ENCODE measurements at regions not wholly inside any gene's neighbourhood (a gene's known extent, or its start where the extent isn't known, plus 50 kb on each side); places are given as distances from the start of the nearest gene placed in this dataset.
"Not testable (repeated sequence)": the region's sequence is repeated elsewhere in the genome, so short reads cannot be mapped to it uniquely, and the experiment has no call there.

- DNase-seq, result not testable (repeated sequence)
Measured at GRCh38 chr6:51159260-51159659, 340.6 kb downstream of the TFAP2B start.

- no peak for DNase-seq
Measured at GRCh38 chr6:51161752-51162151, 343.1 kb downstream of the TFAP2B start.

GRCh38 chr6:51163843-51164529 is 345.3 kb downstream of the TFAP2B start:
- no peak for DNase-seq

- no peak for DNase-seq
Measured at GRCh38 chr6:51166914-51167313, 348.2 kb downstream of the TFAP2B start.

- DNase-seq, result no peak
Measured at GRCh38 chr6:51167468-51167867, 348.8 kb downstream of the TFAP2B start.

GRCh38 chr6:51182827-51183226 is 364.2 kb downstream of the TFAP2B start:
- no peak for DNase-seq

GRCh38 chr6:51184046-51184445 is 365.4 kb downstream of the TFAP2B start:
- DNase-seq, result no peak

GRCh38 chr6:51193163-51193562 is 374.5 kb downstream of the TFAP2B start:
- DNase-seq, result not testable (repeated sequence)

- no peak for DNase-seq
Measured at GRCh38 chr6:51199105-51199552, 380.5 kb downstream of the TFAP2B start.

- DNase-seq, result no peak
Measured at GRCh38 chr6:51199733-51200260, 381.1 kb downstream of the TFAP2B start.

- no peak for DNase-seq
Measured at GRCh38 chr6:51200676-51201075, 382.0 kb downstream of the TFAP2B start.

- DNase-seq, result not testable (repeated sequence)
Measured at GRCh38 chr6:51202653-51203052, 384.0 kb downstream of the TFAP2B start.

- DNase-seq, result no peak
Measured at GRCh38 chr6:51203504-51203903, 384.8 kb downstream of the TFAP2B start.

- DNase-seq, result not testable (repeated sequence)
Measured at GRCh38 chr6:51206686-51207085, 388.0 kb downstream of the TFAP2B start.

GRCh38 chr6:51209651-51210050 is 391.0 kb downstream of the TFAP2B start:
- DNase-seq, result no peak

GRCh38 chr6:51213811-51214210 is 395.1 kb downstream of the TFAP2B start:
- no peak for DNase-seq

- no peak for DNase-seq
Measured at GRCh38 chr6:51214442-51214841, 395.8 kb downstream of the TFAP2B start.

GRCh38 chr6:51218181-51218580 is 399.5 kb downstream of the TFAP2B start:
- DNase-seq, result no peak

- not testable (repeated sequence) for DNase-seq
Measured at GRCh38 chr6:51224580-51225240, 406.0 kb downstream of the TFAP2B start.

GRCh38 chr6:51241376-51241775 is 422.7 kb downstream of the TFAP2B start:
- no peak for DNase-seq

GRCh38 chr6:51249798-51250197 is 431.1 kb downstream of the TFAP2B start:
- no peak for DNase-seq

GRCh38 chr6:51250317-51250716 is 431.6 kb downstream of the TFAP2B start:
- no peak for DNase-seq

GRCh38 chr6:51257938-51258337 is 439.3 kb downstream of the TFAP2B start:
- DNase-seq, result no peak

- DNase-seq, result no peak
Measured at GRCh38 chr6:51260003-51260402, 441.3 kb downstream of the TFAP2B start.

Measured in femur (tissue), 1 donor.